NOMO-1 treated with dmso at 0.1 percent for 144 hours (cell line): ENCODE measurements at regions not wholly inside any gene's neighbourhood (a gene's known extent, or its start where the extent isn't known, plus 50 kb on each side); places are given as distances from the start of the nearest gene placed in this dataset.

ENCODE experiments used
- DNase-seq: peaks from one replicate; lab custom pipeline; 2025; ENCODE audit not compliant: unreplicated experiment; lab: John Stamatoyannopoulos, UW

GRCh38 chr7:81533931-81534330 is 235.9 kb downstream of the HGF start:
- no peak for DNase-seq

GRCh38 chr7:81533426-81533825 is 236.4 kb downstream of the HGF start:
- no peak for DNase-seq

GRCh38 chr7:81529785-81530184 is 240.1 kb downstream of the HGF start:
- DNase-seq: no peak

GRCh38 chr7:81527651-81528050 is 242.2 kb downstream of the HGF start:
- DNase-seq: no peak

GRCh38 chr7:81526971-81527370 is 242.9 kb downstream of the HGF start:
- DNase-seq: no peak

GRCh38 chr7:81525841-81526240 is 244.0 kb downstream of the HGF start:
- no peak for DNase-seq

- DNase-seq: no peak
These were observed 250.0 kb downstream of the HGF start for GRCh38 chr7:81519886-81520285.

- no peak for DNase-seq
These were observed 252.9 kb downstream of the HGF start for GRCh38 chr7:81516898-81517297.

GRCh38 chr7:81515009-81515408 is 254.8 kb downstream of the HGF start:
- no peak for DNase-seq

- no peak for DNase-seq
These were observed 255.3 kb downstream of the HGF start for GRCh38 chr7:81514546-81514945.

- DNase-seq: no peak
These were observed 259.7 kb downstream of the HGF start for GRCh38 chr7:81510122-81510521.

GRCh38 chr7:81507221-81507620 is 262.6 kb downstream of the HGF start:
- DNase-seq: no peak

GRCh38 chr7:81506609-81507008 is 263.2 kb downstream of the HGF start:
- DNase-seq: no peak

- no peak for DNase-seq
These were observed 266.1 kb downstream of the HGF start for GRCh38 chr7:81503771-81504170.

- DNase-seq: no peak
These were observed 266.5 kb downstream of the HGF start for GRCh38 chr7:81503336-81503735.

- DNase-seq: peak; percentile 38
These were observed 268.6 kb downstream of the HGF start for GRCh38 chr7:81501220-81501619.

GRCh38 chr7:81500631-81501030 is 269.2 kb downstream of the HGF start:
- no peak for DNase-seq

GRCh38 chr7:81499262-81500116 is 270.4 kb downstream of the HGF start:
- peak; percentile 84 for DNase-seq

GRCh38 chr7:81498176-81498575 is 271.7 kb downstream of the HGF start:
- DNase-seq: no peak

GRCh38 chr7:81492910-81493309 is 276.9 kb downstream of the HGF start:
- DNase-seq: no peak

- DNase-seq: peak; percentile 30
These were observed 277.6 kb downstream of the HGF start for GRCh38 chr7:81492240-81492639.

- DNase-seq: no peak
These were observed 278.3 kb downstream of the HGF start for GRCh38 chr7:81491573-81491972.

- no peak for DNase-seq
These were observed 281.6 kb downstream of the HGF start for GRCh38 chr7:81488210-81488609.
